ENCODE measurements at regions not wholly inside any gene's neighbourhood (a gene's known extent, or its start where the extent isn't known, plus 50 kb on each side); places are given as distances from the start of the nearest gene placed in this dataset.

- no peaks in the 10 kb centered on the region for H3K9me3 ChIP-seq (ENCODE audit: control insufficient read depth, low read depth, low read length)
- TF ChIP-seq EZH2 (IDR thresholded peaks at IDR 0.05; ENCODE audit: low read length) = no peak
- no peak for TF ChIP-seq CTCF (optimal IDR thresholded peaks at IDR 0.05 in 1 of 3, IDR thresholded peaks at IDR 0.05 in 1 of 3, conservative IDR thresholded peaks at IDR 0.05 in 1 of 3; ENCODE audit: extremely low read depth in 1 of 3, insufficient read depth in 2 of 3, low read length in 3 of 3)
- H4K20me1 ChIP-seq (ENCODE audit: control insufficient read depth, extremely low read depth, insufficient read depth, low read length) = no peaks in the 10 kb centered on the region
- FAIRE-seq = no peak
- H3K27me3 ChIP-seq (ENCODE audit: control insufficient read depth, extremely low read depth, insufficient read depth, low read length) = no peaks in the 10 kb centered on the region
- H3K36me3 ChIP-seq (ENCODE audit: control insufficient read depth in 2 of 2, extremely low read depth in 1 of 2, insufficient read depth in 2 of 2, low read length in 2 of 2) = no peaks in the 10 kb centered on the region
- no peak overlapping the region for H3K9ac ChIP-seq (ENCODE audit: control insufficient read depth, extremely low read depth, insufficient read depth, low read length)
- no peak overlapping the region for H2AFZ ChIP-seq (ENCODE audit: control insufficient read depth, low read length)
- no peak overlapping the region for H3K4me3 ChIP-seq (ENCODE audit: control insufficient read depth in 2 of 3, extremely low read depth in 1 of 3, insufficient read depth in 2 of 3, low read depth in 1 of 3, low read length in 3 of 3)
- no peak for DNase-seq (ENCODE audit: low read depth, low spot score)
- H3K4me2 ChIP-seq (ENCODE audit: control insufficient read depth, extremely low read depth, insufficient read depth, low read depth, low read length) = no peak overlapping the region
- H3K79me2 ChIP-seq (ENCODE audit: control insufficient read depth, insufficient read depth, low read length) = no peaks in the 10 kb centered on the region
- H3K9me1 ChIP-seq (ENCODE audit: control insufficient read depth, extremely low read depth, insufficient read depth, low read length) = no peaks in the 10 kb centered on the region
- H3K27ac ChIP-seq (ENCODE audit: control insufficient read depth, insufficient read depth, low read length) = no peak overlapping the region
- dilution Hi-C loops (cut with MboI; ENCODE audit: extremely low pct_ligation_motif_present, low sequenced_read_pairs) = no loop called here
- H3K4me1 ChIP-seq (ENCODE audit: control insufficient read depth, extremely low read depth, insufficient read depth, low read length) = no peaks in the 10 kb centered on the region
These were observed 497.9 kb upstream of the RAB6C start for GRCh38 chr2:129481306-129482219.

DNA sequence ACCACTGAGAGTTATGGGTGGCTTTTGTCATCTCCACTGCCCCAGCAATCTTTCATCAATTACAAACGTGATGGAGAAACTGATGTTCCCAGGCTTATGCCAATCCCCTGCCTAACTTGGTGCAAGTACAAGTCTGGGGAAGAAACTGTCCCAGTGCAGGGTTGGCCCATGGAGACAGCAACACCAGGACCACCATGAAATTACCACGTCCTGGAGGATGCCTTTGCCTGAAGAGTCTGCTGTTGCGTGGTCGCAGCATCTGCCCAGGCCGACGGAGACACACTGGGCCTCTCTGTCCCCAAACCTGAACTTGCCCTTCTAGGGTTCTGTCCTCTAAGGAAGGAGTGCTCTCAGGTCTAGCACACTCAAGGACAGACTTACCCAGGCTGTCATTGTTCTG, 496.8 kb upstream of the RAB6C start:
- no peaks in the 10 kb centered on the region for H3K9me1 ChIP-seq (ENCODE audit: control insufficient read depth, extremely low read depth, insufficient read depth, low read length)
- H3K36me3 ChIP-seq (ENCODE audit: control insufficient read depth in 2 of 2, extremely low read depth in 1 of 2, insufficient read depth in 2 of 2, low read length in 2 of 2) = no peaks in the 10 kb centered on the region
- H2AFZ ChIP-seq (ENCODE audit: control insufficient read depth, low read length) = no peak overlapping the region
- H4K20me1 ChIP-seq (ENCODE audit: control insufficient read depth, extremely low read depth, insufficient read depth, low read length) = no peaks in the 10 kb centered on the region
- DNase-seq (ENCODE audit: low read depth, low spot score) (no peak), FAIRE-seq (no peak)
- H3K4me3 ChIP-seq (ENCODE audit: control insufficient read depth in 2 of 3, extremely low read depth in 1 of 3, insufficient read depth in 2 of 3, low read depth in 1 of 3, low read length in 3 of 3) = no peak overlapping the region
- H3K4me2 ChIP-seq (ENCODE audit: control insufficient read depth, extremely low read depth, insufficient read depth, low read depth, low read length) = no peak overlapping the region
- dilution Hi-C loops (cut with MboI; ENCODE audit: extremely low pct_ligation_motif_present, low sequenced_read_pairs) = no loop called here
- no peak overlapping the region for H3K27ac ChIP-seq (ENCODE audit: control insufficient read depth, insufficient read depth, low read length)
- H3K9ac ChIP-seq (ENCODE audit: control insufficient read depth, extremely low read depth, insufficient read depth, low read length) = no peak overlapping the region
- no peaks in the 10 kb centered on the region for H3K79me2 ChIP-seq (ENCODE audit: control insufficient read depth, insufficient read depth, low read length)
- H3K27me3 ChIP-seq (ENCODE audit: control insufficient read depth, extremely low read depth, insufficient read depth, low read length) = no peaks in the 10 kb centered on the region
- H3K9me3 ChIP-seq (ENCODE audit: control insufficient read depth, low read depth, low read length) = no peaks in the 10 kb centered on the region
- no peak for TF ChIP-seq EZH2 (IDR thresholded peaks at IDR 0.05; ENCODE audit: low read length)
- no peak for TF ChIP-seq CTCF (optimal IDR thresholded peaks at IDR 0.05 in 1 of 3, IDR thresholded peaks at IDR 0.05 in 1 of 3, conservative IDR thresholded peaks at IDR 0.05 in 1 of 3; ENCODE audit: extremely low read depth in 1 of 3, insufficient read depth in 2 of 3, low read length in 3 of 3)
- no peaks in the 10 kb centered on the region for H3K4me1 ChIP-seq (ENCODE audit: control insufficient read depth, extremely low read depth, insufficient read depth, low read length)
